Type B pancreatic cell (in vitro differentiated cells): ENCODE measurements at regions not wholly inside any gene's neighbourhood (a gene's known extent, or its start where the extent isn't known, plus 50 kb on each side); places are given as distances from the start of the nearest gene placed in this dataset.

Experiments
- DNase-seq: peaks from one replicate; pipeline ENCODE4 v3.0.0; 2021; ENCODE audit warnings: mixed read lengths; ENCODE audit not compliant: unreplicated experiment; ENCODE audit errors: extremely low spot score
- H3K27ac Mint-ChIP-seq: 2 replicates; pipeline ENCODE4 v1.8.0; 2021; ENCODE audit warnings: mild to moderate bottlenecking, mixed read lengths
- H3K27me3 Mint-ChIP-seq: 2 replicates; pipeline ENCODE4 v1.8.0; 2021; ENCODE audit warnings: mixed read lengths
- H3K36me3 Mint-ChIP-seq: 2 replicates; pipeline ENCODE4 v1.8.0; 2021; ENCODE audit warnings: mixed read lengths
- H3K4me1 Mint-ChIP-seq: one replicate; pipeline ENCODE4 v1.8.0; 2021; ENCODE audit warnings: mixed read lengths; ENCODE audit not compliant: unreplicated experiment
- H3K4me3 Mint-ChIP-seq: 2 replicates; pipeline ENCODE4 v1.8.0; 2021; ENCODE audit warnings: mild to moderate bottlenecking, mixed read lengths
- H3K9me3 Mint-ChIP-seq: 2 replicates; pipeline ENCODE4 v1.8.0; 2021; ENCODE audit warnings: mixed read lengths
- CTCF ChIP-seq: fragments of 200-600 bp; sonication (generic); conservative IDR thresholded peaks from 2 replicates; pipeline ENCODE4 v1.5.0; 2021; ENCODE audit warnings: antibody characterized with exemption, mild to moderate bottlenecking

GRCh38 chr13:33349288-33349985 lies 63.9 kb upstream of the STARD13 start:
- peaks cover 5% of the 10 kb centered on the region for H3K4me1 Mint-ChIP-seq
- peaks cover 6% of the 10 kb centered on the region for H3K9me3 Mint-ChIP-seq
- no peak for TF ChIP-seq CTCF
- no peak for DNase-seq
- H3K27me3 Mint-ChIP-seq, result peaks cover 51% of the 10 kb centered on the region
- H3K36me3 Mint-ChIP-seq, result no peaks in the 10 kb centered on the region
- peak overlapping the region; percentile 78 for H3K4me3 Mint-ChIP-seq
- H3K27ac Mint-ChIP-seq, result no peak overlapping the region

- Mint-ChIP-seq H3K4me3 (peak overlapping the region; percentile 86), H3K9me3 (peaks cover 6% of the 10 kb centered on the region), H3K27me3 (peaks cover 51% of the 10 kb centered on the region), H3K4me1 (peaks cover 5% of the 10 kb centered on the region), H3K27ac (no peak overlapping the region), H3K36me3 (no peaks in the 10 kb centered on the region)
- DNase-seq, result peak; percentile 69
- TF ChIP-seq CTCF, result no peak
Observed at GRCh38 chr13:33349986-33350826, 64.7 kb upstream of the STARD13 start.

GRCh38 chr13:33351319-33351718 lies 65.8 kb upstream of the STARD13 start:
- DNase-seq, result no peak
- Mint-ChIP-seq H3K36me3 (no peaks in the 10 kb centered on the region), H3K4me3 (peak overlapping the region; percentile 86), H3K27ac (no peak overlapping the region), H3K4me1 (no peaks in the 10 kb centered on the region), H3K27me3 (peaks cover 51% of the 10 kb centered on the region), H3K9me3 (no peaks in the 10 kb centered on the region)
- TF ChIP-seq CTCF, result no peak

GRCh38 chr13:33352041-33352440 lies 66.5 kb upstream of the STARD13 start:
- DNase-seq, result no peak
- Mint-ChIP-seq H3K4me1 (no peaks in the 10 kb centered on the region), H3K27ac (no peak overlapping the region), H3K9me3 (no peaks in the 10 kb centered on the region), H3K27me3 (peaks cover 51% of the 10 kb centered on the region), H3K4me3 (no peak overlapping the region), H3K36me3 (no peaks in the 10 kb centered on the region)
- TF ChIP-seq CTCF, result no peak

DNA sequence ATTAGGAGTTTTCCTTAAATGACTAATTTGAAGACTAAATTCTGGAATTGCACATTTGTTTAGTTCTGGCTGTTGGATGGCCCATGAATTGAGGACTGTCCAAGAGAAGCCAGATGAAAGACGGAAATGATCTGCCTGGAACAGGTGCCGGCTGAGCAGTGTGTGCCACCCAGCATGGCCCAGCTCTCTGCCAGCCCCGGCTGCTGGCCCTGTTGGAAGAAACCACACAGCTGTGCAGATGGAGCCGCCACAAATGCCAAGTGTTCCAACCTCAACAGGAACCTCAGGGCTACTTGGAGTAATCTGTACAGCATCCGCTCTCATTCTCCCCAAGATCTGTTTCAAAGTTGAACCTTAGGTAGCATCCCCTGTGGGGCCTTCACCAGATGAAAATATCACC lies 67.0 kb upstream of the STARD13 start:
- Mint-ChIP-seq H3K9me3 (no peaks in the 10 kb centered on the region), H3K4me1 (no peaks in the 10 kb centered on the region), H3K36me3 (no peaks in the 10 kb centered on the region), H3K27ac (no peak overlapping the region), H3K4me3 (no peak overlapping the region), H3K27me3 (peaks cover 48% of the 10 kb centered on the region)
- TF ChIP-seq CTCF, result no peak
- DNase-seq, result no peak
